ENCODE measurements at regions not wholly inside any gene's neighbourhood (a gene's known extent, or its start where the extent isn't known, plus 50 kb on each side); places are given as distances from the start of the nearest gene placed in this dataset.

GRCh38 chr11:115982666-115983065, 478.5 kb upstream of the CADM1 start:
- ATAC-seq (no peak), DNase-seq (no peak)
- H3K4me3 ChIP-seq = no peak overlapping the region

DNA sequence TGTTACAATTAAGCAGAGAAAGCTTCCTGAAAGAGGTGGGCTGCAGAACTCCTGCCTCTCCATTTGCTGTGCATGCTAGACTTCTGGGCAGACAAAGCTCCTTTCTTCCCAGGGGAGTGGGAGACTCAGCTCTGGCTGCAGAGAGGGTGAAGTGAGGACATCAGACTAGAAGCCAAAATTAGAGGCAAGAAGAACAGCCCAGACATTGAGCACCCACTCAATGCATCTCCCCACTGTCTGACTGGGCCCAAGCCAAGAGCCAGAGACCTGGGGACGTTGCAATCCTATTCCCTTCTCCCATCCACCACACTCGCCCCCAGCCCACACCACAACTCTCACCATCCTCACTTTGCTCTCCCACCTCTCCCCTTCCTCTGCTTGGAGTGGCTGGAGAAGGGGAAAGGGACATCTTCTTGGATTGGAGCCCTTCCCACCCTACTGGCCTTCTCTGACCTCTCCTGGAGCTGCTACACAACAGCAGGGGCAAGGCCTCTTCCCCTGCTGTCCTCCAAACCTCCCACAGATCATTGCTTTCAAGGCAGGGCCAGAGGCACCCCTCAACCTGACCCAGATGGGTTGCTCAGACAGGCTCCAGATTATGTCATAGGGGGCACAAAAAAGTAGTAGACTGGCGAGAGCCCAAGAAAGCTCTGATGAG, 477.7 kb upstream of the CADM1 start:
- no peak for DNase-seq
- no peak overlapping the region for H3K27ac ChIP-seq
- intact Hi-C loops (cut with DNase I) = no loop called here
- TF ChIP-seq CTCF (IDR thresholded peaks at IDR 0.05) (no peak), POLR2A (IDR thresholded peaks at IDR 0.05) (no peak)
- no peaks in the 10 kb centered on the region for H3K36me3 ChIP-seq (replicated peaks in 1 of 2; ENCODE audit: insufficient read depth in 1 of 2, low read depth in 2 of 2)
- no peaks in the 10 kb centered on the region for H3K4me1 ChIP-seq
- no peak for ATAC-seq
- no peaks in the 10 kb centered on the region for H3K27me3 ChIP-seq
- H3K4me3 ChIP-seq = no peak overlapping the region
- 42 to 55% methylated on average over 3 of the region's 3 CpGs for WGBS, 2 donors
- H3K9me3 ChIP-seq = no peaks in the 10 kb centered on the region

More at GRCh38 chr11:115982666-115983065, 478.5 kb upstream of the CADM1 start:
- H3K27ac ChIP-seq = no peak overlapping the region
- intact Hi-C loops (cut with DNase I) = no loop called here
- no peaks in the 10 kb centered on the region for H3K36me3 ChIP-seq (replicated peaks in 1 of 2; ENCODE audit: insufficient read depth in 1 of 2, low read depth in 2 of 2)
- H3K9me3 ChIP-seq = no peaks in the 10 kb centered on the region
- H3K27me3 ChIP-seq = no peaks in the 10 kb centered on the region
- TF ChIP-seq CTCF (IDR thresholded peaks at IDR 0.05) (no peak), POLR2A (IDR thresholded peaks at IDR 0.05) (no peak)
- WGBS, 2 donors = 78 to 89% methylated on average over 4 of the region's 4 CpGs
- H3K4me1 ChIP-seq = no peaks in the 10 kb centered on the region

DNA sequence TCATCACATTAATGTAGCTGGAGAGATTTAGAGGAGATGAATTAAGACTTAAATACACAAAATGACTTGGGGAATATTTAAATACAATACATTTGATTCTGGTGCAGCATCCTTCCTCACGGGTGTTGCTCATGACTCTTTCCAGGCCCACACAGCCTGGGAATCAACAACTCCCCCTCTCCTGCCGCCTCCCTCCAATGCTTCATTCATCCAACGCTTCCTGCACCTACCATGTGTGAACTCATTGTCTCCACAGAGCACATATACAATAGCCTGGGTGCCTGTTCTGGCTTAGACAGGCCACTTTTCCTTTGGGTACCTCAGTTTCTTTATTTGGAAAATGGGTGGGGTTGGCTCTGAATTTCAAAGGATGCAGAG, 476.9 kb upstream of the CADM1 start:
- no peak for DNase-seq
- intact Hi-C loops (cut with DNase I) = no loop called here
- Histone ChIP-seq H3K9me3 (no peaks in the 10 kb centered on the region), H3K27me3 (no peaks in the 10 kb centered on the region), H3K4me1 (no peaks in the 10 kb centered on the region), H3K27ac (no peak overlapping the region), H3K36me3 (replicated peaks in 1 of 2; ENCODE audit: insufficient read depth in 1 of 2, low read depth in 2 of 2) (no peaks in the 10 kb centered on the region), H3K4me3 (no peak overlapping the region)
- ATAC-seq = no peak
- 68 to 73% methylated on average over 3 of the region's 3 CpGs for WGBS, 2 donors
- no peak for TF ChIP-seq POLR2A (IDR thresholded peaks at IDR 0.05)
- TF ChIP-seq CTCF (IDR thresholded peaks at IDR 0.05) = no peak

- DNase-seq (no peak), ATAC-seq (no peak)
- 59 to 73% methylated on average over 14 of the region's 14 CpGs for WGBS, 2 donors
- Histone ChIP-seq H3K4me1 (no peaks in the 10 kb centered on the region), H3K4me3 (no peak overlapping the region), H3K9me3 (no peaks in the 10 kb centered on the region), H3K27ac (no peak overlapping the region), H3K27me3 (no peaks in the 10 kb centered on the region), H3K36me3 (replicated peaks in 1 of 2; ENCODE audit: insufficient read depth in 1 of 2, low read depth in 2 of 2) (no peaks in the 10 kb centered on the region)
- TF ChIP-seq POLR2A (IDR thresholded peaks at IDR 0.05) (no peak), CTCF (IDR thresholded peaks at IDR 0.05) (no peak)
- intact Hi-C loops (cut with DNase I) = no loop called here
These were observed 476.3 kb upstream of the CADM1 start for GRCh38 chr11:115980337-115981103.
